ENCODE measurements at regions not wholly inside any gene's neighbourhood (a gene's known extent, or its start where the extent isn't known, plus 50 kb on each side); places are given as distances from the start of the nearest gene placed in this dataset.
A peak's percentile ranks its signal among the peaks of the same experiment; 100 is the strongest.

GRCh38 chr16:10317425-10318001, 68.3 kb upstream of the ATF7IP2 start:
- no peak for DNase-seq

GRCh38 chr16:10318798-10319500, 66.9 kb upstream of the ATF7IP2 start:
- no peak for DNase-seq

GRCh38 chr16:10321407-10322387, 64.2 kb upstream of the ATF7IP2 start:
- no peak for DNase-seq

DNA sequence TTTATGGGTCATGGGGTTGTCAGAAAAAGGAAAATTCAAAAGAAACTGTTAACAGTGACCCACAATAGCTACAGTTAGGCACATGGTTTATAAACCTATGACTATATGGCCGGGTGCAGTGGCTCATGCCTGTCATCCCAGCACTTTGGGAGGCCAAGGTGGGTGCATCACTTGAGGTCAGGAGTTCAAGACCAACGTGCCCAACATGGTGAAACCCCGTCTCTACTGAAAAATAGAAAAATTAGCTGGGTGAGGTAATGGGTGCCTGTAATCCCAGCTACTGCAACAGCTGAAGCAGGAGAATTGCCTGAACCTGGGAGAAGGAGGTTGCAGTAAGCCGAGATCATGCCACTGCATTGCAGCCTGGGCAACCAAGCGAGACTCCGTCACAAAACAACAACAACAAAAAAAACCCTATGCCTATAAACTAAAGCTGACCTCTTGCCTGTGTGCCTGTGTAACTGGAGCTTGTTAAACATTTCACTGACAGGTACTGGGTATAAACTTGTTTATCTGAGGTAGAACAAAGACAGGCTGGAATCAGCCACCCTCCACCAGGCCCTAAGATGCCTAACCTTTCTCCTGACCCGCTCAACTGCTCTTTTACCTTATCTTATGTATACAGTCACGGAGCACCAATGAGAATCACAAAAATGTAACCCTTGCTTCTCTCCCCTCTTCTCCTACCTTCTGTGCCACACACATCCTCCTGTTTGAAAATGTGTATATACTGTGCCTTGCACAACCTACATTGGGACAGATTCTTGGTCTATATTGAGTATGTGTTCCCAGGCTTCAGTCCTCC, 62.9 kb upstream of the ATF7IP2 start:
- no peak for DNase-seq

GRCh38 chr16:10323528-10323869, 62.4 kb upstream of the ATF7IP2 start:
- no peak for DNase-seq

DNA sequence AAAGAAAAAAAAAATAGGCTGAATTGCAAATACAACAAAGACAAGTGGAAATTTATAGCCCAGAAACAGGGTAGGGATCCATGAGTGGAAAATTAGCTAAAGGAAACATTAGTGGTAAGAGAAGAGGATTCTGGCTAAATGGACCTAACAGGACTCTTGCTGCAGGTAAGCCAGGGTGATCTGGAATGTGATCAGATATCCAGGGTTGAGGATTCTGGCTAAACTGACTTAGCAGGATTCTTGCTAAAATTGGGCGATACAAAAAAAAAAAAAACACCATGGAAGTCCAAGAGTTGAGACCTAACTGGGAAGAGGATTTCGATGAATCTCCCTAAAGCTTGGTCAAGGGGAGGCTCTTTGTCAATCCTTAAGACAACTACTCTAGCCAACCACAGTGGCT, 61.7 kb upstream of the ATF7IP2 start:
- no peak for DNase-seq

GRCh38 chr16:10325783-10326543, 59.9 kb upstream of the ATF7IP2 start:
- DNase-seq = peak; percentile 45

GRCh38 chr16:10326647-10327046, 59.2 kb upstream of the ATF7IP2 start:
- no peak for DNase-seq

DNA sequence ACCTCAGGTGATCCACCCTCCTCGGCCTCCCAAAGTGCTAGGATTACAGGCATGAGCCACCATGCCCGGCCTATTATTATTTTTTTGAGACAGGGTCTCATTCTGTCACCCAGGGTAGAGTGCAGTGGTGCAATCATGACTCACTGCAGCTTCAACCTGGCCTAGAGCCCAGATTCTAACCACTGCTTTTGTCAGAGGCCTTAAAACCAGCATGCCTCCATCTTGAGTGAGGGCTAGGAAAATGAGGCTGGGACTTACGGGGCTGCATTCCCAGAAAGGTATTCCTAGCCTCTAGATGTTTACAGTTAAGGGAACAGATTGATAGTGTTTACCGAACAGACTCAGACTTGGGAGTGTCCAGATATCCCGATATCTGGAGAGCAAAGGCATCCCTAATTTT, 57.6 kb upstream of the ATF7IP2 start:
- peak; percentile 14 for DNase-seq

GRCh38 chr16:10332241-10332640, 53.6 kb upstream of the ATF7IP2 start:
- no peak for DNase-seq

DNA sequence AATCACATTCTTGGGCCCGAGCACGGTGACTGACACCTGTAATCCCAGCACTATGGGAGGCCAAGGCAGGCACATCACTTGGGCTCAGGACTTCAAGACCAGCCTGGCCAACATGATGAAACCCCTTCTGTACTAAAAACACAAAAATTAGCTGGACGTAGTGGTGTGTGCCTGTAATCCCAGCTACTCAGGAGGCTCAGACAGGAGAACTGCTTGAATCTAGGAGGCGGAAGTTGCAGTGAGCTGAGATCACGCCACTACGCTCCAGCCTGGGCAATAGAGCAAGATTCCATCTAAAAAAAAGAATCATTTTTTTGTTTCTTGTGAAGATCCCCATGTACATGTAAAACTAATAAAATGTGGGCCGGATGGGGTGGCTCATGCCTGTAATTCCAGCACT, 53.1 kb upstream of the ATF7IP2 start:
- no peak for DNase-seq

GRCh38 chr16:10333321-10334032, 52.4 kb upstream of the ATF7IP2 start:
- no peak for DNase-seq

- DNase-seq = no peak
Measured at GRCh38 chr16:10335681-10336080, 50.2 kb upstream of the ATF7IP2 start.
